SK-N-SH (cell line): ENCODE measurements at regions not wholly inside any gene's neighbourhood (a gene's known extent, or its start where the extent isn't known, plus 50 kb on each side); places are given as distances from the start of the nearest gene placed in this dataset.

Experiments
- CTCF ChIA-PET: fragments of 300-600, 350-600 bp; formaldehyde crosslinking; extraction: SDS; loops from one replicate; lab custom pipeline; 2021; lab: Yijun Ruan, JAX
- POLR2A ChIA-PET: fragments of 350-600 bp; sonication (Branson Sonifier 250); formaldehyde crosslinking; extraction: SDS; loops from one replicate; lab custom pipeline; 2020; ENCODE audit warnings: antibody characterized with exemption, inconsistent platforms; lab: Yijun Ruan, JAX
- DNase-seq: peaks from one replicate; pipeline ENCODE4 v3.0.0; 2012
- H2AFZ ChIP-seq: fragments of 200-600 bp; sonication (generic); 2 replicates; pipeline ENCODE4 v1.8.1; 2016; ENCODE audit warnings: antibody characterized with exemption, mild to moderate bottlenecking, low read depth
- H3F3A ChIP-seq: fragments of 200-600 bp; sonication (generic); replicated peaks from 2 replicates; pipeline ENCODE3; 2016; ENCODE audit warnings: antibody characterized with exemption, mild to moderate bottlenecking; ENCODE audit not compliant: insufficient read depth
- H3K27ac ChIP-seq, 2 experiments: fragments of 200-500 bp in 1 of 2; fragments of 200-600 bp in 1 of 2; sonication (Bioruptor generic) in 1 of 2; sonication (generic), shearing (Covaris generic) in 1 of 2; 2 replicates each; pipeline versions ENCODE4 v1.5.1 to v1.6.1; 2014 to 2016; ENCODE audit warnings: low read depth in 2 of 2, inconsistent platforms in 1 of 2, low read length in 1 of 2, mild to moderate bottlenecking in 1 of 2, mixed read lengths in 1 of 2
- H3K27me3 ChIP-seq: fragments of 200-600 bp; sonication (generic), shearing (Covaris generic); 2 replicates; pipeline ENCODE4 v1.6.1; 2016; ENCODE audit warnings: mixed run types; ENCODE audit not compliant: insufficient read depth
- H3K36me3 ChIP-seq, 2 experiments: fragments of 200-500 bp in 1 of 2; fragments of 200-600 bp in 1 of 2; sonication (Bioruptor generic) in 1 of 2; sonication (generic) in 1 of 2; replicated peaks in 1 of 2; 2 replicates each; pipeline versions ENCODE3 to v1.5.1; 2014 to 2016; ENCODE audit warnings: low read length in 1 of 2, mild to moderate bottlenecking in 1 of 2; ENCODE audit not compliant: insufficient read depth in 2 of 2, control insufficient read depth in 1 of 2
- H3K4me1 ChIP-seq, 2 experiments: fragments of 200-500 bp in 1 of 2; fragments of 200-600 bp in 1 of 2; sonication (Bioruptor generic) in 1 of 2; sonication (generic), shearing (Covaris generic) in 1 of 2; 2 replicates each; pipeline versions ENCODE4 v1.5.1 to v1.6.1; 2014 to 2016; ENCODE audit warnings: low read depth in 1 of 2, low read length in 1 of 2, mixed run types in 1 of 2; ENCODE audit not compliant: insufficient read depth in 2 of 2, control insufficient read depth in 1 of 2
- H3K4me2 ChIP-seq: fragments of 200-600 bp; sonication (generic), shearing (Covaris generic); 2 replicates; pipeline ENCODE4 v1.6.1; 2017; ENCODE audit warnings: mixed run types
- H3K4me3 ChIP-seq, 2 experiments: fragments of 200-500 bp in 1 of 2; fragments of 200-600 bp in 1 of 2; sonication (Bioruptor generic) in 1 of 2; sonication (generic), shearing (Covaris generic) in 1 of 2; 2 replicates each; pipeline versions ENCODE4 v1.5.1 to v1.8.1; 2014 to 2016; ENCODE audit warnings: low read depth in 2 of 2, inconsistent platforms in 1 of 2, low read length in 1 of 2, mild to moderate bottlenecking in 1 of 2, mixed read lengths in 1 of 2, moderate library complexity in 1 of 2
- H3K79me2 ChIP-seq: fragments of 200-600 bp; sonication (generic); 2 replicates; pipeline ENCODE4 v1.8.1; 2017; ENCODE audit warnings: mild to moderate bottlenecking; ENCODE audit not compliant: insufficient read depth
- H3K9ac ChIP-seq: fragments of 200-600 bp; sonication (generic); 2 replicates; pipeline ENCODE4 v1.6.1; 2017; ENCODE audit warnings: mixed run types
- H3K9me2 ChIP-seq: fragments of 200-600 bp; sonication (generic); 2 replicates; pipeline ENCODE4 v1.6.1; 2017; ENCODE audit warnings: mixed run types
- H3K9me3 ChIP-seq: fragments of 200-600 bp; sonication (generic); 2 replicates; pipeline ENCODE4 v1.6.1; 2017; ENCODE audit warnings: mixed run types, mild to moderate bottlenecking, moderate library complexity
- H4K20me1 ChIP-seq: fragments of 200-600 bp; sonication (generic); 2 replicates; pipeline ENCODE4 v1.6.1; 2017; ENCODE audit warnings: mild to moderate bottlenecking, mixed run types; ENCODE audit not compliant: insufficient read depth
- CHD2 ChIP-seq: fragments of 150-350 bp; IDR thresholded peaks from 2 replicates; pipeline ENCODE4 v1.6.1; 2018; ENCODE audit warnings: low read length; ENCODE audit not compliant: partially characterized antibody
- CTCF ChIP-seq: fragments of 200-600 bp; sonication (generic); IDR thresholded peaks from 2 replicates; pipeline ENCODE4 v1.6.1; 2017; ENCODE audit warnings: antibody characterized with exemption, mild to moderate bottlenecking, moderate library complexity
- GABPA ChIP-seq: IDR thresholded peaks from 2 replicates; pipeline ENCODE4 v1.4.0; 2012; ENCODE audit warnings: low read depth, mild to moderate bottlenecking
- MEF2A ChIP-seq: IDR thresholded peaks from 2 replicates; pipeline ENCODE4 v1.4.0; 2012; ENCODE audit warnings: low read depth, borderline replicate concordance
- RAD21 ChIP-seq: IDR thresholded peaks from 2 replicates; pipeline ENCODE4 v1.6.1; 2012; ENCODE audit warnings: mild to moderate bottlenecking, low read length
- SMC3 ChIP-seq: IDR thresholded peaks from 2 replicates; pipeline ENCODE4 v1.6.1; 2012; ENCODE audit warnings: low read depth, low read length, improper control_type of control experiment
- USF2 ChIP-seq: fragments of 150-350 bp; IDR thresholded peaks from 2 replicates; pipeline ENCODE4 v1.6.1; 2017; ENCODE audit warnings: antibody characterized with exemption, low read length, low read depth, borderline replicate concordance
- WGBS: methylation state at CpG from one replicate; pipeline ENCODE4 v1.1.6; 2017; ENCODE audit warnings: low lambda C conversion rate; 5-methylcytosine and 5-hydroxymethylcytosine counted together

GRCh38 chr6:2449572-2449940 lies 204.2 kb upstream of the GMDS start:
- Histone ChIP-seq H3K4me2 (no peak overlapping the region), H3K79me2 (no peaks in the 10 kb centered on the region), H3K9me3 (no peaks in the 10 kb centered on the region), H3K4me1 (peaks cover 0 to 16% of the 10 kb centered on the region in 2 experiments; a peak in 2 of 4 replicates), H3K27ac (no peak overlapping the region), H3K36me3 (no peaks in the 10 kb centered on the region), H4K20me1 (no peaks in the 10 kb centered on the region), H3K9me2 (no peaks in the 10 kb centered on the region), H3F3A (no peaks in the 10 kb centered on the region), H2AFZ (no peak overlapping the region), H3K4me3 (no peak overlapping the region), H3K27me3 (no peaks in the 10 kb centered on the region; the same call in 1 of the 2 replicates), H3K9ac (no peak overlapping the region)
- CTCF ChIA-PET, result interaction anchor here (0.6 to 3.1 kb wide), 18 partner anchors 11 to 856 kb away, joined by 3 to 17 read pairs (median 4); no protein-coding TSS in a partner anchor
- no peak for DNase-seq
- POLR2A ChIA-PET, result no interaction called here
- TF ChIP-seq USF2 (no peak), MEF2A (no peak)
- 39% methylated on average over 2 of the region's 2 CpGs for WGBS

- H3K79me2 ChIP-seq, result no peaks in the 10 kb centered on the region
- ChIA-PET CTCF (interaction anchor here (0.6 to 3.1 kb wide), 18 partner anchors 10 to 856 kb away, joined by 3 to 17 read pairs (median 4); no protein-coding TSS in a partner anchor), POLR2A (no interaction called here)
- no peaks in the 10 kb centered on the region for H3F3A ChIP-seq
- peak overlapping the region; percentile 30 to 59 for H3K4me3 ChIP-seq
- no peak overlapping the region for H3K27ac ChIP-seq
- H3K9me3 ChIP-seq, result no peaks in the 10 kb centered on the region
- no peaks in the 10 kb centered on the region for H4K20me1 ChIP-seq
- H3K4me1 ChIP-seq, result peaks cover 0 to 16% of the 10 kb centered on the region in 2 experiments; a peak in 2 of 4 replicates
- peak; percentile 69 for DNase-seq
- no peak overlapping the region for H3K9ac ChIP-seq
- no peaks in the 10 kb centered on the region for H3K36me3 ChIP-seq
- peak overlapping the region; percentile 65 for H3K4me2 ChIP-seq
- WGBS, result 15% methylated on average over 19 of the region's 22 CpGs
- peak; percentile 81 for TF ChIP-seq RAD21
- TF ChIP-seq GABPA, result no peak
- no peak for TF ChIP-seq CHD2
- peak; percentile 81 for TF ChIP-seq CTCF
- TF ChIP-seq SMC3, result peak; percentile 56
- no peaks in the 10 kb centered on the region for H3K9me2 ChIP-seq
- H2AFZ ChIP-seq, result 0 out of 2 replicates have a peak overlapping the region, but pooled peaks have one; percentile 36
- H3K27me3 ChIP-seq, result no peaks in the 10 kb centered on the region; the same call in 1 of the 2 replicates
Observed at GRCh38 chr6:2448826-2449571, 203.6 kb upstream of the GMDS start.
